GM18511 (cell line): ENCODE measurements at regions not wholly inside any gene's neighbourhood (a gene's known extent, or its start where the extent isn't known, plus 50 kb on each side); places are given as distances from the start of the nearest gene placed in this dataset.

Experiments
- ATAC-seq: cut with Tn5 transposase; IDR thresholded peaks from one replicate; pipeline ENCODE4 v1.9.1; 2021; ENCODE audit warnings: mild to moderate bottlenecking, moderate library complexity; ENCODE audit not compliant: unreplicated experiment

DNA sequence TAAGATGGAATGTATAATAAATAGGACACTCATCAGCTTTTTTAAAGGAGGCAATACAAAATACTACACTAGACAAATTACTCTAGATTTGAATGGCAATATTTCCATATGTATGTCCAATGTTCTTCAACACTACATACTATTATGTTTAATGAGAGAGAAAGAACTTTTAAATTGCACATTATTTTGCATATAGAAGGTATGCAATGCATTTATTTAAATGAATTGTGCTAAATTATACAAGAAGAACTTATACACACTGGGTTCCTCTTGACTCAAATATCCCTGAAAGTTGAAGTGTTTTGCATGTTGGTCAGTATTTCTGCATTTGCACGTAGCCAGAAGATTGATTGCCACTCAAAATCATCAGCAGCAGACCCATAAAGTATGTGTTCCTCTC is 839.6 kb downstream of the ADGRL2 start:
- ATAC-seq, result no peak

DNA sequence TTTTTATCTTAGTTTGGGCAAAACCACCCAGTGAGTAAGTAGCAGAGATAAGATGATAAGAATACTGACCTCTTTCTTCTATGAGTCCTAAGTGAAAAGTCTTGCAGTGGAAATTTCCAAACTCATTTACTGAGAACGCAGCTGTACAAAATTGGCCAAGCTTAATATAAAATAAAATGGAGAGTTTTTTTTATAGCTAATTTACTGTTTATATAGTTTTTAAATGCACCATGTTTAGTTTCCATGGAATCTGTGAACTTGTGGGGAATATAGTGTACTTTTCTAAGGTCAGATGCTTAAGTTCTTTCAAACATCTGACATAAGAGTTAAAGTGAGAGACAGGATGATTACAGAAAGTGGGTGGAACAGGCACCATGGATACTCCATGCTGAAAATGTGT is 833.5 kb downstream of the ADGRL2 start:
- ATAC-seq, result no peak

DNA sequence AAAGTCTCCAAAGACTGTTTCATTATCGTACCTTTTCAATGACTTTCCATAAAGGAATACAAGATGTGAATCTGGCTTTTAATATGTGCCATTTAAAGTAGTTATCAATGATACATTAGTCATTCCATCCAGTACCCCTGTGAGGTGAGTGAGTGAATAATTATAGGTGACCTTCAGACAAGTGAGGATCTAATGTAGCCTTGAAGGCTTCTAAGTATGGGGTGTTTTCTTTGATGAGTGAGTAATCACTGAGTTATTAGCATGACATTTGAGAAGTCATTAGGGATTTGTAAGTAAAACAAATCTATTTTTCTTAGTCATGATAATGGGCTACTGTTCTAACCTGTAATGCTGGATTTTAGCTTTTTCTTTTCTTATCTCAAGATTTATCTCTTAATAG is 831.4 kb downstream of the ADGRL2 start:
- no peak for ATAC-seq

DNA sequence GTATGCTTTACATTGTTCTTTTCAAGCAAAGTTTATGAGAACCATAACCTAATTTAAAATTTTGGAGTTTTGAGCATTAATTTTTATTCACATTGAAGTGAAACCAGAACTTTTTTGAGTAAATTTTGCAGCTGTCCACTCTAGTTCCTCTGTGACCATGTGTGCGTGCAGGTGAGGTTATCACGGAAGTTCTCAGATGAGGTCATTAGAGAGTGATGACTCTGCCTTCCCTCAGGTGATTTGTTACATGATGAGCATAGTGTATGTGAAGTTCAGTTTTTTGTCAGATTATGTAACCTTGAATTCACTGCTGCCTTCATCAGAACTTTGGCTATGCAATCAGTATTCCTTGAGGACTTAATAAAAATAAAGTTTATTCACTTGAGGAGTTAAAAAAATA is 828.2 kb downstream of the ADGRL2 start:
- ATAC-seq, result no peak

DNA sequence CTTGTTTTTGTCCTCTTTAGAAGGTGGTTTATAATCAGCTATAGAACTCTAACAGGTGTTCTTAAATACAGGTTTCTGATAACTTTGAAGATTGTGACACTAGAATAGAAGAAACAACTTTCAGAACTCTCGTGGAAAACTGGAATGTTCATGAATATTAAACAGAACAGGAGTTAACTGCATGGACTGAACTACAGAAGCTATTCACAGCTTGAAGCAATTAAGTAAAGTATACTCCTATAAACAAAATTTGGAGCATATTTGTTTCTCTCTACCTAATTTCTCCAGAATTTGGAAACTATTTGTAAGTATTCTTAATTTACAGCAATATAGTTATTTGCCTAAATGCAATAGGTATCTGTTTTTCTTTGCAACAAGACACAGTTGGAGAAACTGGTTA is 824.8 kb downstream of the ADGRL2 start:
- ATAC-seq, result no peak

DNA sequence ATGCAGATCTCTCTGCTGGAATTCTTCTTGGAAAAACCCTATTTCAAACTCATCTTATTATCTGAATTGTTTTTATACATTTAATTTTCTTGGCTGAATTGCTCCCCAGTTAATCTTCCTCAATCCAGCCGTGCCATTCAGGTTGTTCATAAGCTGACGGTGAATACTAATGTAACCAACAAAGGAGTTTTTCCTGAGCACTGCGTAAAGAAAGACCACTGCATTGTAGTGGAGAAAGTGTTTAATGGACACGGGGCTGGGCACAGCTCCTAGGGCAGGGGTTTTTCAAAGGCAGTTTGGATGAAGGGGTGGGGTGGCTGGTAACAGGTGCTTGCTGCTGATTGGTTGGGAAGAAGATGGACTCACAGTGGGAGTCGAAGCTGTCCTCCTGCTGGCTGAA is 820.3 kb downstream of the ADGRL2 start:
- ATAC-seq, result no peak

DNA sequence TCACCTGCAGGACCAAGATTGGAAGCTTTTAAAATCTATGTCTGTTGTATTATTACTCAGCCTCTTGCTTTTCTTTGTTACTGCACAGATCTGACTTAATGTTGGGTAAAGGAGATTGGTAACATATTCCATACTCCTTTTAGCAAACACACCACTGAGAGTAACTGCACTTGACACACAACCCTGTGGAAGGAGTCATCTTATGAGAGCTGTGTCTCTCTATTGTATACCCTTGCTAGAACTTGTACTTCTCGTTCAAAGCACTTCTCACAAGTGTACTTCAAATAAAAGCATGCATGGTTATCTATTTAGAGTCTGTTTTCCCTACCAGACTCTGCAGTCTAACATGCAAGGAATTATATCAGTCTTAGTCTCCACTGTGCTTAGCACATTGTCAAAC is 813.4 kb downstream of the ADGRL2 start:
- no peak for ATAC-seq

DNA sequence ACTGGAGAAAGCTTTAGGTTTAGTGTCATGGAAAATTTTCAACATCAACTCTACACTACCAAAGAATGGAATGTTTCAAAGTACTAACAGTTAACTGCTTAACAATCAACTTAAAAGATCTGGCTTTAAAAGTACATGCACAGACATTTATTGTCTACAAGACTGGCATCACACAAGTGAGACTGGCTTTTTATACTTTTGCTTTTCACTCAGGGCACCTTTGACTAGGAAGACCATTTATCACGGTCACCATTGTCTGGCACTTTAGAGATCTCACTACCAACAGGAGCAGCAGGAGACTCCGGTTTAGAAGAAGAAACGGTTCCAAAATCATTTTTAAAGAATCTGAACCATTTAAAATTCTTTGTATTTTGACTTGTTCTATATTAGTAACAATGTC is 812.3 kb downstream of the ADGRL2 start:
- no peak for ATAC-seq

DNA sequence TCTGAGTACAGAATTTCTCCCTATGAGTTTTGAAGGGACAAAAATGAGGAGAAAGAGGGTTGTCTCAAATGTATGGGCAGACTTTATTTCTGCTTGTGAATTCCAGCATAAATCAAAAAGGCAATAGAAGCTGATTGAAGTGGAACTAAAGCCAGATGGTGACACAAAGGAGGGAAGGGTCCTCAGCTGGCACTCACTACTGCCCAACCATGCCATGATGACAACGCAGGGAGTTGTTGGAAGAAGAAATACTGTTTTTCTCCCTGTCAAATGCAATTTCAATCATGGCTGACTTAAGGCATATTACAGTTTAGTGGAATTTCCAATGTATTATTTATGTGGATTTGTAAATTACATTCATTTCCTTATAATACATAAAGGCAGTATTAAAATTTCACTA is 805.8 kb downstream of the ADGRL2 start:
- no peak for ATAC-seq

DNA sequence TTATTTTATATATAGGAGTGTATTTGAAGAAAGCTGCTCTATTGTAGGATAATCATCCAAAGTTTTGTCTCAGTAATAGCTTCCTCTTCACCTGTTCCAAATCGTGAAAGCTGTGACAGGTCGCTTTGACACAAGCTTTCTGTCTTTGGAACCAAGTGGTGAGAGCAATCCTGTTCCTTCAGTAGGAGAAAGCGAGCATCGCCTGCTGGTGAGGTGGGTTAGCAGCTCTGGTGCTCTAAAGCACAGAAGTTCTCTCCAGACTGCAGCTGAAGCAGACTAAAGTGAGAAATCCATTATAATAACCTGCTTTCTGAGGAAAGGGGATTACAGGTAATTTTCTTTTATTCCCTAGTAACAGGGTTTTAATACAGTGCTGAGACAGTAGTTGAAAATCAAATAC is 803.8 kb downstream of the ADGRL2 start:
- ATAC-seq, result no peak

DNA sequence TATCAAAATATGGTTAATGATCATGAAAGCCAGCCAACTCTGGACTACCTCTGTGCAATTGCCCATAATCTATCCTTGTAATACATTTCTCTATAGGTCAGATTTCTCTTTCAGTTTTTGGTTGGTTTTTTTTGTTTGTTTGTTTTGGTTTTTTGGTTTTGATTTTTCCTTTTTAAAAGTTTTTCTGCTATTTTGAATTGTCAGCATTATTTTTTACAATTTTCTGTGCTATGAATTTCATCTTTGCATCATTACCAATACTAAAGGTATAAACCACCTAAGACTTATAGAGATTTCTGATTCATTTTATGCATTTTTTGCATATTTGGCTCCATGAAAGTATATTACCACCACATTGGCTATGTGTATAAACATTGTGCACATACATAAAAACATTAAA is 799.6 kb downstream of the ADGRL2 start:
- no peak for ATAC-seq

DNA sequence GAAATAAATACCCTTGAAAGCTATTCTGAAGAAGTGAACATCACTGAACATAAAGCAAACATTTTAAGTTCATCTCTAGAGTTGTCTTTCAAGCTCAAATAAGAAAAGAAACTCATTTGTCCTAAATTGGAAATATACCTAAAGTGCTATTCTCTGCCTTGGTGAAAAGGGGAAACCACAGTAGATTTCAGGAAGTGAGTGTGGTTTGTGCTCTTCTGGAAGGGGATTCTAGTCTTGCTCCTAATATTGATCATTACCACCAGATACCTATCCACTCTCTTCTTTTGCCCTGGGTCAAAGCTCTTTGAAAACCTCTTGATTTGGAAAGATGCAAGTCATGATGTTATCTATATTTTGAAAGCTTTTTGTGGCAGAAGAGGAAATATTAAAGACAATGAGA is 798.1 kb downstream of the ADGRL2 start:
- no peak for ATAC-seq

DNA sequence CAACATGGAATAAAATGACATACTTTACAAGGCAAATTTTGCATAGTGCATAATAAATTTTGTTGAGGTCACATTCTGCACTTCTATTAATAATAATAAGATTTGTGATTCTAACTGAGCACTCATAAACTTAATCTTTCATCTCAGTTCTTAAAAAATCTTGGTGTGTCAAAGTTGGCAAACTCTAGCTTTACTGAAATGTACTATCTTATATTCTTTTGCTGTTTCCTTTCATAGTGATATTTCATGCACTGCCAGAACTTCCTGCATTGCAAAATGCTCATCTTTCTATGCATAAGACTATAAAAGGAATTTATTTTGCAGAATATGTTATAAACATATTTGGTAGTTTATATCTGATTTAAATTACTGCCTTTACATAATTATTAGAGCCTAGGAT is 797.6 kb downstream of the ADGRL2 start:
- ATAC-seq, result no peak

DNA sequence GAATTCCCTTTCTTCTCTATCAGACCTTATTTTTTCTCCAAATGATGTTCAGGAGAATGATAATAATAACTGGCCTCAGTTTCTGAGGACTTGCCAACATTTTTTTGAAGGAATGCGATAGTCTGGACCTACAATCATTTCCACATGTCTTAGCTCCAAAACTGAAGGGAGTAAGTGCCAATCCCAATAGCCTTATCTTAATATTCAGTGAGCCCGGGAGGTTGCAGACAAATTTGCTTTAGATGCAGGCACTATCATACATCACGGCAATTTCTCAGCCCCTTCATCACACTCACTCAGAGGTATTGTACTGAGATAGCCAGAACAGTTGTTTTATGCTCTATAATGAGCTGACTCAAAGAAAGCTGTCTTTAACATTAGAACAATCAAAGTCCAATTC is 796.9 kb downstream of the ADGRL2 start:
- ATAC-seq, result no peak

DNA sequence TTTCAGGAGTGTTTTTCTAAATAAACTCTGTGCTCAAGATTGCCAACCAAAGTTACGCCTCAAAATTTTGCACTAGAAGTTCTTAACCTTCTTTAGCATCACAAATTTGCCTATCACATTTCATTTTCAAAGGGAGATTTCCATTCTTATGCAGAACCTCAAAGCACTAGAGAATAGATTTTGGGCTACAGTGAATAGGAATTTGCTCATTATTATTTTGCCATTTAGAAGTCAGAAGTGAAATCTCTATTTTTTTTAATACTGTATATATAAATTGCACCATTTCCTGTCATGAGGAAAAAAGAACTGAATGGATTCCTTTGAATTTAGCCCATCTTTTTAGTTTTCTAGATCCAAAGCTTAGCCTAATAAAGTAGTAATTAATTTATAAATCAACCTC is 796.4 kb downstream of the ADGRL2 start:
- ATAC-seq, result no peak

DNA sequence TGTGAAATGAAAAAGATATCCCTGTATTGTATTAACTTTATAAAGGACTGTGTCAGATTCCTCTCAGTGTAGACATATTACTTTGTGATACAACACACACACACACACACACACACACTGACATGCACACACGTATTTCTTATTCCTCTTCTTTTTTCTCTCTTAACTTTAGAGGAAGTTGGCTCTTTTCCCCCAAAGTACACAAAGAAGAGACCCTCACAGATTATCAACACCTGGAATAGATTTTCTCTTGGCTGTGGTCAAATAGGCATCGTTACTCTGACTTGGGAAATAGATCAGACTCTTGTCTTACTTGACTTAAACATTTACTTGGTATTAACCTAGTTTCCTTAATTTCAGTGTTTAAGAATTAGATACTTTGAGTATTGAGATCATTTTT is 792.8 kb downstream of the ADGRL2 start:
- ATAC-seq, result no peak

DNA sequence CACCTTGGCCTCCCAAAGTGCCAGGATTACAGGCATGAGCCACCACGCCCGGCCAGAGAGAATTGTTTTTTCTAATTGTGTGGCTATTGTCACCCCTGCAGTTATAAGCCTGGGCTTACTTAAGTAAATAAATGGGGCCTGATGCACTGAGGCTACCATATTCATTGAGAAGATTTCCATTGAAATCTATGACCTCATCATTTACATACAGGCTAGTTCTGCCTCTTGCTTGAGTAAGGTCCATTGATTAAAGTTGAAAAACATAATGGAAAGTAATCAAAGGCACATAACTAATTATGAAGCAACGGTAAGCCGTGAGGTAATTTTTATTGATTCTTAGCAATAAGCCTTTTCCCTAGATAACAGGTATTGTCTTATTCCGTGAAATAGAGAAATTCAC is 788.9 kb downstream of the ADGRL2 start:
- ATAC-seq, result no peak

DNA sequence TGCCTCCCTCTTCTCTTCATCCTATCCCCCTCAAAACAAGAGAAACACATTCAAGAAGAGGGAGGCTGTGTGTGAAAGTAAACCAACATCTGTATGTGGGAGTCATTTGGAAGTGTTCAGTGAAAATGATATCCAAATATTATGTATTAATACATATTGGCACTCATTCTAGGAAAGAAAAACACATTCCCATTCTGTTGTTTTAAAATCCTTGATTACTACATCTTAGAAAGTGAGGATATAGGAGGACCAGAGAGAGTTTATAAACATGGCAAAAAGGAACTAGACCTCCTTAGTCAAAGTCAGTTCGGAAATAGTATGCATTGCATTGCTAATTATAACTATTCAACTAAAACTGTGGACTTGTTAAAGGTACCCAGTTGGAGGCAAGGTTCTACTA is 786.6 kb downstream of the ADGRL2 start:
- ATAC-seq, result no peak

DNA sequence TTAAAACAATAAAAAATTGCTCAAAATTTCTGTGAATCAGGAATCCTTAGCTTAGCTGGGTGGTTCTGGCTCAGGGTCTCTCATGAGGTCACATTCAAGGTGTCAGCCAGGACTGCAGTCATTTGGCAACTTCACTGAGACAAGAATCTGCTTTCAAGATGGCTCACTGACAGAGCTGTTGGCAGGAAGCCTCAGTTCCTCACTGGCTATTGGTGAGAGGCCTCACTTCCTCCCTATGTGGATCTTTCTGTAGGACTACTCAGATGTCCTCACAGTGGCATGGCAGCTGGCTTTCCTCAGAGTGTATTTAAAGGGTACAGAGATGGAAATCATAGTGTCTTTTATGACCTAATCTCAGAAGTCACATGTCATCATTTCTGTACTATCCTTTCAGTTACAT is 785.7 kb downstream of the ADGRL2 start:
- ATAC-seq, result no peak

DNA sequence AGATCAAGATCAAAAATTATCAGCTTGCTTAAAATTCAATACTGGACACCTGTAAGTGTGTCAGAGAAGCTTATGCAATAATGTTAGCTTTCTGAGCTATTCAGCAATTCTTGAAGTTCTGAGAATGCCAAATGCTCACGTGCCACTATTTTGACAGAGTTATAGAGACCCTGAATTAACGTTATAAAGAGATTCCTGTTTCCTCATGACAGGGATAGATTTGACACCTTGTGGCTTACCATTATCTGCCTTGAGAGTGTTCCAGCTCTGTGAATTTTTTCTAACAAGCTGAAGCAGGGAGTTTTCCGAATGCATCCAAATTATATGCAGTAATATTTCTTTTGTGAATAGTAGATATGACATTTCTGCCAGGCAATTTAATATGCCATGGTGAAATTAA is 781.6 kb downstream of the ADGRL2 start:
- ATAC-seq, result no peak

DNA sequence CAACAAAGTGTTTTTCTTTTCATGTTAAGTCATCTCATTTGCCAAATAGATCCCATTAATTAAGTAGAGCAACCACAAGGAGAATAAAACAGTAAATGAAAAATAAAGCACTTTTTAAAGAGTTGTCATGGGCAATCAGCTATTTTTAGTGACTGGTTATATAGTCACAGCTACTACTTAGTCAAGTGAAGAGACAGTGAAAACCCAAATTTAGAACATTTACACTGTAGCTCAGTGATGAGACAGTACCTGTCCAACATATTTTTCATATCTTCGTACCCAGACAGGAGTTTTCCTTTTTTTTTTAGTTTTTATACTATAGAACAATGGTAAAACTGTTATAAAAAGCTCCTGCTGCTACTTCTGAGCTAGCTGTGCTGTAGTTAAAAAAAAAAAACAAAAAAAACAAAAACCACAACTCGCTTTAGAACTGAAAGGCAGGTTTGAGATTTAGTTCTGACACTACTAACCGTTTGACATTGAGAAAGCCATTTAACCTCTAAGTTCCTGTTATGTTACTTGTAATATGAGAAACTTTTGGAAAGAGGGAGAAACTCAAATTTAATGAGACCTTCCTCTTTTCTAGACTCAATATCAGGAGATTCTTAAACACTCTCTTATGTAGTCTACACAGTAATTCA is 777.5 kb downstream of the ADGRL2 start:
- no peak for ATAC-seq

DNA sequence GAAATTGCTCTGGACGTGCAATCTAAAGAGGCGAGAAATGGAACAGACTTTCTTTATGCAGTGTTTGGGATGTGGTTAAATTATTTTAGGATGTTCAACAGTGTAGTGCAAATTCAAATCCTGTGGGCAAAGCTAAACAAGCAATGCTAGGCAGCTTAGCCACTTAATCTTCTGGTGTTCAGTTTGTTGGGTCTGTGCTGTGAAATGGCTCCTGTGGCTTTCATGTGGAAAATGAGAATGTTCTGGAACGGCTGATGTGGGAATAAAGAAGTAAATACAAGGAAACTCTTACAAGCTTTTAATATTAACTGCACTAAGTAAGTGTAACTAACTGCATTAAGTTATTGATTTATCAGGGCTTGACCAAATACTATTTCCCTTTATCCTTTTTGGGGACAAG is 766.6 kb downstream of the ADGRL2 start:
- ATAC-seq, result no peak

DNA sequence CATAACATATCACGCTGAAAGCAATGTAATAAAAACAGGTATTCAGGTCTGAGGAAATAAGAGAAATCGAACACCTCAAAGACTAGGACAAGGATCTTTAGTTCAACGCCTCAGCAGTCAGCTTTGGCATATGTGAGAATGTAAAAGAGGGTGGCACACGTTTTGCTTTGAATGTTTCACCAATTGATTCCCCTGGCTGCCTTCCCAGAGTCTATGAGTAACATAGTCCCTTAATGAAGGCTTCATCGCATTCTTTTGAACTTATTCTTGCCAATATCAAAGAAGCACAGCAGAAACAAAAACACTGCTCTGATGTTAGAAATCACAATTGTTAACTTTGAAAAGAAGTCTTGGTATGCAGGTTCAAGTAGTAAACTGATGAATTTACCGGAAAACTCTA is 764.8 kb downstream of the ADGRL2 start:
- no peak for ATAC-seq

DNA sequence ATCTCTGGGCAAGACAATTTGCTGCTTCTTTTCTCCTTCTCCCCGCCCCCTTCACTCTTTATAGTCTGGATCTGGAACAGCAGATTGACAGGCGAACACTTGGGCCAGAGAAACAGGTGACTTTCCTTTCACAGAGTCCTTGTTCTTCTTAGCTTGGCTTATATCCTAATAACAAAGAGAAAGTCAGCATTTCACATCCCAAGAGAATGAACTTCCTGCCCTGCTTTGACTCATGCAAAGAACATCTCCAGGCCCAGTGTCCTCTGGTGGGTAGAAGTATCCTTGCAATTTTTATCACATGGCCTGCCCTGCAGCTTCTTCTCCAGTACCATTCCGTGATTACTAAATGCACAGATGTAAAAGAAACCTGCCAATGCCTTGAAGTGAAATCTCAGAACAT is 764.4 kb downstream of the ADGRL2 start:
- no peak for ATAC-seq
